M059J (cell line): ENCODE measurements at regions not wholly inside any gene's neighbourhood (a gene's known extent, or its start where the extent isn't known, plus 50 kb on each side); places are given as distances from the start of the nearest gene placed in this dataset.

Source experiments
- DNase-seq: peaks from one replicate; pipeline ENCODE4 v3.0.0-alpha.2; 2012; ENCODE audit warnings: low read depth

DNA sequence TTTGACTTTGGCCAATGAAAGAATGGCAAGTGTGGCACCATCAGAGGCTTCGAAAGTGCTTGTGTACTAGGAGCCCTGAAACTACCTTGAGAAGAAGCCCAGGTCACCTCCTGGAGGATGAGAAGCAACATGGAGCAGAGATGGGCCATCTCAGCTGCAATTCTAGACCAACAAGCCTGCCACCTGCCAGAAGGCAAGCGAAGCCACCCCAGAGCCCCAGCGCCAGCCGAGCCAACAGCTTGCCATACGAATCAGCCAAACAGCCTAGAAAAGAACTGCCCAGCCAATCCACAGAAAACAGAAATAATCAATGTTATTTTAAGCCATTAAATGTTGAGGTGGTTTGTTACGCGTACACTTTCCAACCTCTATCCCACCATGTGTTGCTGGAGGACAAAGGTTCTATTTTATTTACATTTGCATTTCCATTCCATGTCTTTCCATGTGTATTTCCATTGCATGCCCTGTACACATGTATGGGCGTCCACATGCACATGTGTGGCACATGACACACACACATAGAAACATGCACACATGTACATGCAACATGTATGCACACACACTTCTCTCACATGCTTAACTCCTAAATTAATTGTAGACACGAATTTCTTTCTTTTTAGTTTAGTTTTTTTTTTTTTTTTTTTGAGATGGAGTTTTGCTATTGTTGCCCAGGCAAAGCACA lies 144.3 kb upstream of the TNRC6C start:
- no peak for DNase-seq

DNA sequence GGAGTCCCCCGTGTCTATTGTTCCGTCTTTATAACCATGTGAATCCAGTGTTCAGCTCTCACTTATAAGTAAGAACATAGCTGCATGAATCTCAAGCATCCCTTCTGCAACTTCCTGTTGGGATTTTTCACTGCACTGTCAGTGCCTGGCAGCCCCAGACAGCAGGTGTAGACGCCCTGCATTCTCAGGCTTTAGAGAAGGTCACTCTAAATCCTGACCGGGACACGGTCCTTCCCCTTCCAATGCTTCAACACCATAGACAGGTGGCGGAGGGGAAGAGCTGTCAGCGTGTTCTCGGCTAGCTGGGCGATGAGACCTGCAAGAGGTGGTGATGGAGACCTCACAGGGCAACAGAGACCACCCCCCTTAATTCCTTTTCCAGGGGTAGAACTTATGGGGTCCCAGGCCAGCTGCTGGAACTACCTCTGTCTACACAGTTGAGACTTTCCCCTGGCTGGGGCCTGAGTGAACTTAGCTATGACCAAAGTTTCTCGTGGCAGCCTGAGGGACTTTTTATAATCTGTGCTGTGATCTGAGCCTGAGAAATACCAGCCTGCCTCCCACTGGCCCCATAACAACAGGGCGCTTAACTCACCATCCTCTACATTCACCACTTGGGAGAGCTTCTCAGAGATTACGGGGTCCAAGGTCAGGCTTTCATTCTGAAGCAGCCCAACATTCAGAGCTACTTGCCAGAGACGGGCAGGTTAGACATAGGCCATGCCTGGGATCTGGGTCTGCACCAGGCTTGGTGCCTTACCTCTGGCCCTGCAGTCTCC lies 143.2 kb upstream of the TNRC6C start:
- no peak for DNase-seq

DNA sequence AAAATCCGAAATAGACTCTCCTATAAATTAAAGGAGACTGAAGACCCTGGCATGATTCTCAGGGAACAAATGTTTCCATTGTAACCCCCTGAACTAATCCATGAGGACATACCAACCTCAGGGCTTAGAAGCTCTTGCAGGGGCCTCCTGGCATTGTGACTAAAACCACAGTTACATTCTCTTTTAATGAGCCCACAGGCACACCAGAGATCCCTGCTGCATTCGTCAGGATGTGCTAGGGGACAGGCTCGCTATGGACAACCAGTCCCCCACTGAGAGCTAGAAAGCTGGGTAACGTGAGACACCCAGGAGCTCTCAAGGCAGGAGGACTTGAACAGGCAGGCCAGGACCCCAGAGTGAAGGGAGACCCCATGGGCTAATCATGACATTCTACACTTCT lies 140.6 kb upstream of the TNRC6C start:
- peak; percentile 48 for DNase-seq

- DNase-seq, result no peak
Observed at GRCh38 chr17:77819497-77819896, 139.0 kb upstream of the TNRC6C start.

- DNase-seq, result no peak
Observed at GRCh38 chr17:77821114-77821513, 137.4 kb upstream of the TNRC6C start.

GRCh38 chr17:77822302-77823030 lies 136.0 kb upstream of the TNRC6C start:
- DNase-seq, result no peak

DNA sequence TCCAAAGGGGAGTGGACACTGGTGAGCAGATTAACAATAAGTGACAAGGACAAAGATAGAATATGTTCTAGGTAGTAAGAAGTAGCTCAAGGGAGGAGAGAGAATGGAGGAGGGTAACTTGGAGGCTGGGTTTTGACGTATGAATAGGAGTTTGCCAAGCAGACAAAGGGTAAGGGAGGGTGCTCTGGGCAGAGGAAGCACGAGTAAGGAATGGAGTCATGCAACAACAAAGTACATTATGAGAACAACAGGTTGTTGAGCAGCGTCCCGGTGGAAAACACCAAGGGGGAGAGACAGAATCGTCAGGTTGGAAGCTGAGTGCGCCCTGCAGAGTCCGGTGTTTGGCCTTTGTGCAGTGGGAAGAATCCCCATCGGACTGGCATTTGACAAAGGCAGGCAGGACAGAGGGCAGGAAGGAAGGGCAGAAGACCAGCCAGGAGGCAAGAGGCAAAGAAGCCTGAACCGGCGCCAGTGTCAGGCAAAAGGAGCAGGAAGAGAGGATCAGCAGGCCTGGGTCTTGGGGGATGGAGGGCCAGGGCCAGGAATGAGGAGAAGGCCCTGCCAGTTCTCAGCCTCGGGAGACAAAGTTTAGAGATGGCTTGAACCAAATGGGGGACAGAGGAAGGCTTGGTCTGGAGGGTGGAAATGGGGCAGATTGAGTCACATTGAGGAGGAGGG lies 134.3 kb upstream of the TNRC6C start:
- no peak for DNase-seq

DNA sequence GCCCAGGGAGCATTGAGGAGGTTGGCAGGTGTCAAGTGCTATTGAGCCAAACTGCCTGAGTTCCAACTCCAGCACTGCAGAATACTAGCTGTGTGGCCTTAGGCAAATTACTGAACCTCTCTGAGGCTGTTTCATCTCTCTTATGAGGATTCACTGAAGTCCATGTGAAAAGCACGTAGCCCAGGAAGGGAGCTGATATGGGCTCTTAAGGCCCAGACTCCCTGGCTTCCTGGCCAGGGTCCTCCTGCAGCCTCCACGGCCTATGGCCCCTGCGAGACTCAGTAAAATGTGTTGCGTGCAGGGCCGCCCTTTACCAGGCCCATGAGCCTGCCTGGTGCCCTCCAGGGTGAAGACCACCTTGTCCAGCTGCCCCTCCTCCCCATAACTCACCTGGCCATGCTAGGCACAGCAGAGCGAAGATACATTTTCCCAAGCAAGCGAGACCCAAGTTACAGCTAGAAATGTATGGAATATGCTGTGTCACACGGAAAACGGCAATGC lies 133.7 kb upstream of the TNRC6C start:
- DNase-seq, result no peak

GRCh38 chr17:77825621-77826020 lies 132.9 kb upstream of the TNRC6C start:
- DNase-seq, result no peak

GRCh38 chr17:77826132-77826873 lies 132.2 kb upstream of the TNRC6C start:
- no peak for DNase-seq

GRCh38 chr17:77827039-77827438 lies 131.5 kb upstream of the TNRC6C start:
- no peak for DNase-seq

DNA sequence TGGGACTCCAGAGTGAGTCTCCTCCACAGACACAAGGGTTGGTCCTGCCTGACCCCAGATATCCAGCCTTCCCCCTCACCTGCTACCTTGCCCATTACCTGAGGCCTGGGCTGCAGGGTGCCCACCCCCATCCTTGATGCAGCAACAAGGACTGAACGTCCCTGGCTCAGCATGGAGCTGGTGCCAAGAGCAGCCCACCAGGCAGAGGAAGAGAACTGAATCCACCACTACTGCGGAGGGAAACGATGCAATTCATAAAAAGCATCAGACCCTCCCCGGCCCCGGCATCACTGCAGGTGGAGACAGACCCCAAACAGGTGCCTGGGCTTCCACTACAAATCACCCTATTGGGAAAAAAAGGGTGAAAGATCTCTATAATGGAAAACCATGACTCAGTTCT lies 131.0 kb upstream of the TNRC6C start:
- DNase-seq, result no peak

DNA sequence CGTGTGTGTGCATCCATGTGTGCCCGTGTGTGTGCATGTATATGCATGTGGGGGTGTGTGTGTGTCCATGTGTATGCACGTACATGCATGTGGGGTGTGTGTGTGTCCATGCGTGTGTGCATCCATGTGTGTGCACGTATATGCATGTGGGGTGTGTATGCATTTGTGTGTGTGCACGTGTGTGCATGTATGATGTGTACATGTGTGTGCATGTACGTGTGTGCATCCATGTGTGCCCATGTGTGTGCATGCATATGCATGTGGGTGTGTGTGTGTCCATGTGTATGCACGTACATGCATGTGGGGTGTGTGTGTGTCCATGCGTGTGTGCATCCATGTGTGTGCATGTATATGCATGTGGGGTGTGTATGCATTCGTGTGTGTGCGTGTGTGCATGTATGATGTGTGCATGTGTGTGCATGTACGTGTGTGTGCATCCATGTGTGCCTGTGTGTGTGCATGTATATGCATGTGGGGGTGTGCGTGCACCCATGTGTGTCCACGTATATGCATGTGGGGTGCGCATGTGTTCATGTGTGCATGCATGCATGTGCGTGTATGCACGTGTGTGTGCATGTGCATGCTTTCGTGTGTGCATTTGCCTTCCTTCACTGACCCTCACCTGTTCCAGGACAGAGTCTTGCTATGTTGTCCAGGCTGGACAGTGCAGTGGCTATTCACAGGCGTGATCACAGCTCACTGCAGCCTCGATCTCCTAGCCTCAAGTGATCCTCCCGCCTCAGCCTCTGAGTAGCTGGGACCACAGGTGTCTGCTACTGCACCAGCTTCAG lies 129.6 kb upstream of the TNRC6C start:
- DNase-seq, result no peak

- peak; percentile 73 for DNase-seq
Observed at GRCh38 chr17:77829843-77830799, 128.4 kb upstream of the TNRC6C start.

- DNase-seq, result no peak
Observed at GRCh38 chr17:77830816-77831473, 127.6 kb upstream of the TNRC6C start.

GRCh38 chr17:77831474-77832179 lies 126.9 kb upstream of the TNRC6C start:
- peak; percentile 82 for DNase-seq

- DNase-seq, result no peak
Observed at GRCh38 chr17:77832180-77832560, 126.3 kb upstream of the TNRC6C start.

- no peak for DNase-seq
Observed at GRCh38 chr17:77833769-77834168, 124.7 kb upstream of the TNRC6C start.
